Bronchial epithelial cell (primary cell): ENCODE measurements at regions not wholly inside any gene's neighbourhood (a gene's known extent, or its start where the extent isn't known, plus 50 kb on each side); places are given as distances from the start of the nearest gene placed in this dataset.
A peak's percentile ranks its signal among the peaks of the same experiment; 100 is the strongest.

Experiments
- DNase-seq: peaks from one replicate; pipeline ENCODE4 v3.0.0-alpha.2; 2010; ENCODE audit warnings: low read depth
- FAIRE-seq: peaks from 2 replicates; lab custom pipeline; 2011; peaks lifted over from hg19 to GRCh38; lab: Jason Lieb, UNC
- H3K27me3 ChIP-seq: 2 replicates; pipeline ENCODE4 v1.5.1; 2011; ENCODE audit warnings: low read length; ENCODE audit not compliant: control insufficient read depth, insufficient read depth
- H3K36me3 ChIP-seq: 2 replicates; pipeline ENCODE4 v1.5.1; 2011; ENCODE audit warnings: low read length; ENCODE audit not compliant: control insufficient read depth, insufficient read depth
- H3K4me3 ChIP-seq: 2 replicates; pipeline ENCODE4 v1.5.1; 2011; ENCODE audit warnings: mild to moderate bottlenecking, low read depth, low read length, control low read depth
- CTCF ChIP-seq: IDR thresholded peaks from 2 replicates; pipeline ENCODE4 v1.5.1; 2011; ENCODE audit warnings: mild to moderate bottlenecking, moderate library complexity, low read length, control low read depth, inconsistent platforms; ENCODE audit not compliant: insufficient read depth, severe bottlenecking

DNA sequence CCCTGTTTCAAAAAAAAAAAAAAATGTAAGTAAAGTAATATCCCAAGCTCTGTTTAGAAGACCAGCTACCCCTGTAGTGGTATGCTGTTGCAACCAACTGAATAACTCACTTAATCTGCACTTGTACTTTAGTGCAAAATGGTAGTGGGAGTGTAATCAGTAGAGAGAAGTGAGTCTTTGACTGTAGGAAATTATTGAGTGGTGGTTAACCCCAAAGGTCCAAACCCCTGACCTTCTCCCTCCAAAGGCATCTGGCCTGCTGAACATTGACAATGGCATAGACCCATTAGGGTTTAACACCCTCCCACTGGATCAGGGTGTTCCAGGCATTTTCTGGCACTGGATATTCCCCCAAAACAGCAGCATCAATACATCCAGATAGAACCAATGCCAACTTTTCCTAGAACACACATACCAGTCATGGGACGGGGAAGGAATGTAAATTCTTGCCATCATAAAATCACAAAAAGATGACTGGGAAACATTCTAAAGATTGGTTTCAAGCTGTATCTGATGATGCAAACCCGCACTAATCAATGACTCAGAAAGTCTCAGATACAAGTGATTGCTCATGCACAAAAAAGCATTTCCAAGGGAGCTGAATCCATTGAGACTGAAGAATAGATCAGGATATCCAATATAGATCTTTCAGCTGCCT is 110.3 kb downstream of the MRPL39 start:
- DNase-seq: no peak
- FAIRE-seq: no peak
- H3K36me3 ChIP-seq: no peaks in the 10 kb centered on the region
- no peak overlapping the region for H3K4me3 ChIP-seq
- no peak for TF ChIP-seq CTCF
- H3K27me3 ChIP-seq: no peaks in the 10 kb centered on the region

GRCh38 chr21:25494804-25495203 is 112.5 kb downstream of the MRPL39 start:
- Histone ChIP-seq H3K36me3 (no peaks in the 10 kb centered on the region), H3K4me3 (no peak overlapping the region), H3K27me3 (no peaks in the 10 kb centered on the region)
- no peak for DNase-seq
- no peak for FAIRE-seq
- TF ChIP-seq CTCF: no peak

DNA sequence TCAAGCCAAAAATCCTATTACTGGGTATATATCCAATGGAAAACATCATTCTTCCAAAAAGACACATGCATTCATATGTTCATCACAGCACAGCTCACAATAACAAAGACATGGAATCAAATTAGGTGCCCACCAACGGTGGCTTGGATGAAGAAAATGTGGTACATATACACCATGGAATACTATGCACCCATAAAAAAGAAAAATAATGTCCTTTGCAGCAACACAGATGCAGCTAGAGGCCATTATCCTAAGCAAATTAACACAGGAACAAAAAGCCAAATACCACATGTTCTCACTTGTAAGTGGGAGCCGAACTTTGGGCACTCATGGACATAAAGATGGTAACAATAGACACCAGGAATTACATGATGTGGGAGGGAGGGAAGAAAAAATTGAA is 113.6 kb downstream of the MRPL39 start:
- no peak for TF ChIP-seq CTCF
- Histone ChIP-seq H3K36me3 (no peaks in the 10 kb centered on the region), H3K27me3 (no peaks in the 10 kb centered on the region), H3K4me3 (no peak overlapping the region)
- FAIRE-seq (no peak), DNase-seq (no peak)

DNA sequence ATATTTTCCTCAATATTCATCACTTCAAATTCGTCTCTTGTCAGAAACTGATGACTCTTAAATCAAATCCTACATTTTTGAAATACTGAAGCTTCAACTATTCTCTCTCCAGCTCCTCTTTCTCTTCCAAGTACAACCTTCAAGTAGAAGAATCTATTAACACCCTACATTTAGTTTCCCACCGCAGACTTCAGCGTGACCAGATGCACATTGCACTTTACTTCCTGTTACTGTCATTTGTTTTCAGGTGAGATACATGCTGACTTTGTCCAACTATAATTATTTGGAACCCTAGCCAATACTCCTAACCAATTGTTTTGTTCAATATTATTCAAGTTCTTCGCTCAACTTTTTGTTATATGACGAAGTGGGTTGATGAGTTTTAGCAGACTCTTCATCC is 116.0 kb downstream of the MRPL39 start:
- no peaks in the 10 kb centered on the region for H3K36me3 ChIP-seq
- H3K27me3 ChIP-seq: no peaks in the 10 kb centered on the region
- TF ChIP-seq CTCF: no peak
- DNase-seq (no peak), FAIRE-seq (no peak)
- no peak overlapping the region for H3K4me3 ChIP-seq

DNA sequence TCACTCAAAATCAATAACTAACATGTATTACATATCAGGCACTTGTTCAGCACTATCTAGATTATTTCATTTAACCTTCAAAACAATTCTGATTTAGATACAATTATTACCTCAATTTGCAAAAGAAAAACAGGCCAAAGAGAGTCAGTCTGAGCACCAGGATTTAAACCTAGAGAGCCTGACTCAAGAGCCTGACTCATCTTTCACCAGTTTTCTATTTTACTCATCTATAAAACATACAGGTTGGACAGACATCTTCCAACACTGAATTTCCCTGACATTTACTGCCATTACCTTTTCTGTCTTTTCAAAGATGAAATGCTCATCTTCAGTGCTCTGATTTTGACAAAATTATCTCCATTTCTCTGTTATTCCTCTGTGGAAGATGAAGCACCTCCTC is 116.5 kb downstream of the MRPL39 start:
- no peak for TF ChIP-seq CTCF
- no peak for FAIRE-seq
- peak; percentile 13 for DNase-seq
- Histone ChIP-seq H3K27me3 (no peaks in the 10 kb centered on the region), H3K36me3 (no peaks in the 10 kb centered on the region), H3K4me3 (no peak overlapping the region)

- Histone ChIP-seq H3K36me3 (no peaks in the 10 kb centered on the region), H3K4me3 (no peak overlapping the region), H3K27me3 (no peaks in the 10 kb centered on the region)
- FAIRE-seq (no peak), DNase-seq (no peak)
- TF ChIP-seq CTCF: no peak
Measured at GRCh38 chr21:25489673-25490072, 117.6 kb downstream of the MRPL39 start.
